ENCODE measurements at regions not wholly inside any gene's neighbourhood (a gene's known extent, or its start where the extent isn't known, plus 50 kb on each side); places are given as distances from the start of the nearest gene placed in this dataset.

DNA sequence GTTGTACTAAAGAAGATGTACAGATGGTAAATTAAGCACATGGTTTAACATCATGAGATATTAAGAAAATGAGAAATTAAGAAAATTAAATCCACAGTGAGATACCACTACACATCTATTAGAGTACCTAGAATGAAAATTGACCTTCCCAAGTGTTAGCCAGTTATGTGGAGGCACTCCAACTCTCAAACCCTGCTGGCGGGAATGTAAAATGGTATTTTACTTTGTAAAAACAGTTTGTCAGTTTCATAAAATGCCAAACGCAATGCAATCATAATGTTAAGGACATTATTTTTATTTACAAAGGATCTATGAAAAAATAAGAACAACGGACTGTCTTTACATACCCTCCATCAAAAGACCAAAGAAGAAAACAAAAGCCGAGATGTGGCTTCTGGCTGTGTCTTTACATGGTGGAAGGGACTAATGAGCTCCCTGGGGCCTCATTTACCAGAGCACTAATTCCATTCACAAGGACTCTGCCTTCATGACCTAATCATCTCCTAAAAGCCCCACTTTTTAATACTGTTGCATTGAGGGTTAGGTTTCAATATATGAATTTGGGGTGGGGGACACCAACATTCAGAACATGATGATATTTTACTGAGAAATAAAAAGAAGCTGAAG, 1178.7 kb downstream of the AACS start:
- TF ChIP-seq, protein P1, sequence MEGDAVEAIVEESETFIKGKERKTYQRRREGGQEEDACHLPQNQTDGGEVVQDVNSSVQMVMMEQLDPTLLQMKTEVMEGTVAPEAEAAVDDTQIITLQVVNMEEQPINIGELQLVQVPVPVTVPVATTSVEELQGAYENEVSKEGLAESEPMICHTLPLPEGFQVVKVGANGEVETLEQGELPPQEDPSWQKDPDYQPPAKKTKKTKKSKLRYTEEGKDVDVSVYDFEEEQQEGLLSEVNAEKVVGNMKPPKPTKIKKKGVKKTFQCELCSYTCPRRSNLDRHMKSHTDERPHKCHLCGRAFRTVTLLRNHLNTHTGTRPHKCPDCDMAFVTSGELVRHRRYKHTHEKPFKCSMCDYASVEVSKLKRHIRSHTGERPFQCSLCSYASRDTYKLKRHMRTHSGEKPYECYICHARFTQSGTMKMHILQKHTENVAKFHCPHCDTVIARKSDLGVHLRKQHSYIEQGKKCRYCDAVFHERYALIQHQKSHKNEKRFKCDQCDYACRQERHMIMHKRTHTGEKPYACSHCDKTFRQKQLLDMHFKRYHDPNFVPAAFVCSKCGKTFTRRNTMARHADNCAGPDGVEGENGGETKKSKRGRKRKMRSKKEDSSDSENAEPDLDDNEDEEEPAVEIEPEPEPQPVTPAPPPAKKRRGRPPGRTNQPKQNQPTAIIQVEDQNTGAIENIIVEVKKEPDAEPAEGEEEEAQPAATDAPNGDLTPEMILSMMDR (IDR thresholded peaks at IDR 0.05) = no peak
- TF ChIP-seq POLR2A (IDR thresholded peaks at IDR 0.05) = no peak
